Neural progenitor cell (in vitro differentiated cells): ENCODE measurements at regions not wholly inside any gene's neighbourhood (a gene's known extent, or its start where the extent isn't known, plus 50 kb on each side); places are given as distances from the start of the nearest gene placed in this dataset.
"Not testable (repeated sequence)": the region's sequence is repeated elsewhere in the genome, so short reads cannot be mapped to it uniquely, and the experiment has no call there.

Experiments used
- DNase-seq: peaks from one replicate; pipeline ENCODE4 v3.0.0-alpha.2; 2016; ENCODE audit warnings: low spot score
- H2AFZ ChIP-seq: fragments of 200-600 bp; sonication (generic); replicated peaks from 2 replicates; pipeline ENCODE4 v1.6.1; 2016; ENCODE audit warnings: antibody characterized with exemption
- H3F3A ChIP-seq: fragments of 200-600 bp; sonication (generic); 2 replicates; pipeline ENCODE4 v1.6.1; 2016; ENCODE audit warnings: antibody characterized with exemption, low read depth
- H3K27ac ChIP-seq: fragments of 200-600 bp; sonication (generic); 2 replicates; pipeline ENCODE4 v1.5.1; 2016; ENCODE audit warnings: mild to moderate bottlenecking
- H3K27me3 ChIP-seq: fragments of 200-600 bp; sonication (generic); 2 replicates; pipeline ENCODE4 v1.6.1; 2016; ENCODE audit warnings: mild to moderate bottlenecking, moderate library complexity
- H3K36me3 ChIP-seq: fragments of 200-600 bp; sonication (generic); 2 replicates; pipeline ENCODE4 v1.5.1; 2016
- H3K4me1 ChIP-seq: fragments of 200-600 bp; sonication (generic); 2 replicates; pipeline ENCODE4 v1.6.1; 2016; ENCODE audit warnings: mixed run types
- H3K4me2 ChIP-seq: fragments of 200-600 bp; sonication (generic); 2 replicates; pipeline ENCODE4 v1.6.1; 2016
- H3K4me3 ChIP-seq: fragments of 200-600 bp; sonication (generic); 2 replicates; pipeline ENCODE4 v1.5.1; 2016
- H3K79me2 ChIP-seq: fragments of 200-600 bp; sonication (generic); 2 replicates; pipeline ENCODE4 v1.6.1; 2016; ENCODE audit warnings: low read depth
- H3K9ac ChIP-seq: fragments of 200-600 bp; sonication (generic); 2 replicates; pipeline ENCODE4 v1.6.1; 2016
- H3K9me3 ChIP-seq: fragments of 200-600 bp; sonication (generic); 2 replicates; pipeline ENCODE4 v1.5.1; 2016; ENCODE audit warnings: low read depth
- H4K20me1 ChIP-seq: fragments of 200-600 bp; sonication (generic); 2 replicates; pipeline ENCODE4 v1.6.1; 2016; ENCODE audit warnings: low read depth
- H3K27ac Mint-ChIP-seq: 3 replicates; pipeline ENCODE4 v1.8.0; 2021; ENCODE audit warnings: mixed read lengths
- H3K27me3 Mint-ChIP-seq: 2 replicates; pipeline ENCODE4 v1.8.0; 2022; ENCODE audit warnings: low read depth, mild to moderate bottlenecking, inconsistent platforms, moderate library complexity, mixed read lengths; ENCODE audit not compliant: insufficient read depth
- H3K36me3 Mint-ChIP-seq: 3 replicates; pipeline ENCODE4 v1.8.0; 2021; ENCODE audit warnings: mixed read lengths
- H3K4me1 Mint-ChIP-seq: 3 replicates; pipeline ENCODE4 v1.8.0; 2021; ENCODE audit warnings: mixed read lengths
- H3K4me3 Mint-ChIP-seq: 3 replicates; pipeline ENCODE4 v1.8.0; 2021; ENCODE audit warnings: mild to moderate bottlenecking, moderate library complexity, mixed read lengths
- H3K9me3 Mint-ChIP-seq: 3 replicates; pipeline ENCODE4 v1.8.0; 2020; ENCODE audit warnings: mixed read lengths
- CTCF ChIP-seq: fragments of 200-600 bp; sonication (generic); IDR thresholded peaks from 2 replicates; pipeline ENCODE4 v1.5.1; 2017; ENCODE audit warnings: antibody characterized with exemption, mild to moderate bottlenecking
- EZH2 ChIP-seq: fragments of 200-600 bp; sonication (generic); IDR thresholded peaks from 2 replicates; pipeline ENCODE4 v1.6.1; 2017; ENCODE audit warnings: antibody characterized with exemption, mild to moderate bottlenecking, moderate library complexity
- EZH2phosphoT487 ChIP-seq: fragments of 200-600 bp; sonication (generic); IDR thresholded peaks from 2 replicates; pipeline ENCODE4 v1.6.1; 2017; ENCODE audit warnings: antibody characterized with exemption

GRCh38 chr2:175726223-175726622 is 275.8 kb downstream of the LNPK start:
- no peaks in the 10 kb centered on the region for H3F3A ChIP-seq
- Mint-ChIP-seq H3K4me1 (no peaks in the 10 kb centered on the region), H3K9me3 (peaks cover 4% of the 10 kb centered on the region), H3K4me3 (no peak overlapping the region), H3K36me3 (no peaks in the 10 kb centered on the region), H3K27ac (no peak overlapping the region), H3K27me3 (peaks cover 2% of the 10 kb centered on the region)
- H4K20me1 ChIP-seq, result no peaks in the 10 kb centered on the region
- H2AFZ ChIP-seq, result no peak overlapping the region
- no peak overlapping the region for H3K4me3 ChIP-seq
- H3K4me1 ChIP-seq, result no peaks in the 10 kb centered on the region
- TF ChIP-seq EZH2, result no peak
- no peak for TF ChIP-seq CTCF
- TF ChIP-seq EZH2phosphoT487, result no peak
- H3K9ac ChIP-seq, result no peak overlapping the region
- H3K9me3 ChIP-seq, result no peaks in the 10 kb centered on the region
- H3K27me3 ChIP-seq, result no peaks in the 10 kb centered on the region
- no peaks in the 10 kb centered on the region for H3K79me2 ChIP-seq
- no peak overlapping the region for H3K27ac ChIP-seq
- DNase-seq, result no peak
- no peak overlapping the region for H3K4me2 ChIP-seq
- no peaks in the 10 kb centered on the region for H3K36me3 ChIP-seq

GRCh38 chr2:175709248-175709647 is 292.8 kb downstream of the LNPK start:
- peaks cover 3% of the 10 kb centered on the region for H3K9me3 ChIP-seq
- TF ChIP-seq CTCF (no peak), EZH2phosphoT487 (no peak), EZH2 (no peak)
- H3K9me3 Mint-ChIP-seq, result peaks cover 6% of the 10 kb centered on the region

GRCh38 chr2:175707322-175707721 is 294.7 kb downstream of the LNPK start:
- H3K79me2 ChIP-seq, result no peaks in the 10 kb centered on the region
- H3K4me3 Mint-ChIP-seq, result no peak overlapping the region
- no peaks in the 10 kb centered on the region for H3K9me3 ChIP-seq
- no peaks in the 10 kb centered on the region for H3K4me1 ChIP-seq
- no peak for DNase-seq
- no peak overlapping the region for H3K27ac Mint-ChIP-seq
- peaks cover 2% of the 10 kb centered on the region for H3K27me3 Mint-ChIP-seq
- no peak overlapping the region for H3K4me2 ChIP-seq
- H3K9me3 Mint-ChIP-seq, result peaks cover 2% of the 10 kb centered on the region
- TF ChIP-seq CTCF (no peak), EZH2 (no peak), EZH2phosphoT487 (no peak)
- no peaks in the 10 kb centered on the region for H3K36me3 Mint-ChIP-seq
- no peak overlapping the region for H3K9ac ChIP-seq
- H3K27ac ChIP-seq, result no peak overlapping the region
- H3F3A ChIP-seq, result no peaks in the 10 kb centered on the region
- H3K4me3 ChIP-seq, result no peak overlapping the region
- no peaks in the 10 kb centered on the region for H3K36me3 ChIP-seq
- H3K4me1 Mint-ChIP-seq, result no peaks in the 10 kb centered on the region
- H4K20me1 ChIP-seq, result no peaks in the 10 kb centered on the region
- no peaks in the 10 kb centered on the region for H3K27me3 ChIP-seq
- H2AFZ ChIP-seq, result no peak overlapping the region

More at GRCh38 chr2:175709248-175709647, 292.8 kb downstream of the LNPK start:
- H3F3A ChIP-seq, result no peaks in the 10 kb centered on the region
- no peak overlapping the region for H3K4me2 ChIP-seq
- H3K36me3 ChIP-seq, result no peaks in the 10 kb centered on the region
- H3K4me3 ChIP-seq, result no peak overlapping the region
- no peaks in the 10 kb centered on the region for H3K4me1 ChIP-seq
- Mint-ChIP-seq H3K27ac (no peak overlapping the region), H3K4me1 (no peaks in the 10 kb centered on the region), H3K36me3 (no peaks in the 10 kb centered on the region), H3K27me3 (peaks cover 2% of the 10 kb centered on the region), H3K4me3 (no peak overlapping the region)
- no peak overlapping the region for H3K9ac ChIP-seq
- no peak overlapping the region for H3K27ac ChIP-seq
- no peaks in the 10 kb centered on the region for H3K79me2 ChIP-seq
- H2AFZ ChIP-seq, result peak overlapping the region; percentile 57
- H3K27me3 ChIP-seq, result no peaks in the 10 kb centered on the region
- no peak for DNase-seq
- no peaks in the 10 kb centered on the region for H4K20me1 ChIP-seq

GRCh38 chr2:175704568-175704967 is 297.5 kb downstream of the LNPK start:
- H3K9ac ChIP-seq, H3K9me3 ChIP-seq, H3K27ac Mint-ChIP-seq, H3K36me3 ChIP-seq, H3K27me3 Mint-ChIP-seq, H3K36me3 Mint-ChIP-seq, H3K27ac ChIP-seq, H3K9me3 Mint-ChIP-seq, H3K4me3 ChIP-seq, H3K4me3 Mint-ChIP-seq, H4K20me1 ChIP-seq, H3K4me2 ChIP-seq, H3K4me1 ChIP-seq, H2AFZ ChIP-seq, H3K79me2 ChIP-seq, H3K4me1 Mint-ChIP-seq, H3F3A ChIP-seq, DNase-seq, H3K27me3 ChIP-seq: not testable (repeated sequence)
